ENCODE measurements at regions not wholly inside any gene's neighbourhood (a gene's known extent, or its start where the extent isn't known, plus 50 kb on each side); places are given as distances from the start of the nearest gene placed in this dataset.

GRCh38 chr2:136392897-136393505 lies 275.1 kb upstream of the CXCR4 start:
- H3K4me1 ChIP-seq (ENCODE audit: control insufficient read depth, insufficient read depth, low read depth, low read length), result no peaks in the 10 kb centered on the region
- H3K36me3 ChIP-seq (ENCODE audit: control insufficient read depth in 1 of 2, insufficient read depth in 2 of 2, low read depth in 1 of 2, low read length in 2 of 2), result no peaks in the 10 kb centered on the region
- H2BK15ac ChIP-seq (ENCODE audit: low read depth, poor library complexity, severe bottlenecking), result no peak overlapping the region
- no peak overlapping the region for H2AK5ac ChIP-seq (ENCODE audit: low read length, severe bottlenecking)
- no peak overlapping the region for H4K8ac ChIP-seq (ENCODE audit: low read length)
- no peak overlapping the region for H2BK5ac ChIP-seq (ENCODE audit: low read depth, low read length, poor library complexity, severe bottlenecking)
- peaks cover 12 to 17% of the 10 kb centered on the region in 2 experiments for H3K27me3 ChIP-seq (ENCODE audit: control insufficient read depth in 1 of 2, insufficient read depth in 1 of 2, low read length in 2 of 2)
- no peak overlapping the region for H3K4me2 ChIP-seq (ENCODE audit: low read length, poor library complexity, severe bottlenecking)
- no peak overlapping the region for H3K4ac ChIP-seq (ENCODE audit: low read depth in 1 of 2, low read length in 2 of 2)
- H3K9me3 ChIP-seq (ENCODE audit: control insufficient read depth, low read length), result no peaks in the 10 kb centered on the region
- no peak overlapping the region for H4K91ac ChIP-seq (ENCODE audit: low read length)
- H3K27ac ChIP-seq (ENCODE audit: low read length, poor library complexity, severe bottlenecking), result no peak overlapping the region
- no peak overlapping the region for H3K4me3 ChIP-seq (ENCODE audit: insufficient read depth in 1 of 2, low read depth in 1 of 2, low read length in 2 of 2)
- H3K9ac ChIP-seq (ENCODE audit: low read length), result no peak overlapping the region
- H2BK12ac ChIP-seq (ENCODE audit: low read length in 2 of 2), result no peak overlapping the region
- no peak for DNase-seq
- no peak overlapping the region for H3K14ac ChIP-seq (ENCODE audit: low read length in 2 of 2)
- no peak overlapping the region for H2BK120ac ChIP-seq (ENCODE audit: low read depth, low read length)
- H3K18ac ChIP-seq (ENCODE audit: low read depth in 1 of 2, low read length in 2 of 2), result no peak overlapping the region
- no peak overlapping the region for H2AFZ ChIP-seq (ENCODE audit: low read depth, low read length)
- 83% methylated on average over 2 of the region's 4 CpGs for WGBS
- no peaks in the 10 kb centered on the region for H3K79me1 ChIP-seq (replicated peaks; ENCODE audit: low read length, poor library complexity, severe bottlenecking)
- no peak overlapping the region for H3K23ac ChIP-seq (ENCODE audit: low read length in 2 of 2)

- Histone ChIP-seq H3K79me1 (replicated peaks; ENCODE audit: low read length, poor library complexity, severe bottlenecking) (no peaks in the 10 kb centered on the region), H3K4me3 (ENCODE audit: insufficient read depth in 1 of 2, low read depth in 1 of 2, low read length in 2 of 2) (no peak overlapping the region), H2AFZ (ENCODE audit: low read depth, low read length) (no peak overlapping the region), H3K9ac (ENCODE audit: low read length) (no peak overlapping the region), H4K8ac (ENCODE audit: low read length) (no peak overlapping the region), H3K4me2 (ENCODE audit: low read length, poor library complexity, severe bottlenecking) (no peak overlapping the region), H3K27ac (ENCODE audit: low read length, poor library complexity, severe bottlenecking) (no peak overlapping the region), H3K4ac (ENCODE audit: low read depth in 1 of 2, low read length in 2 of 2) (no peak overlapping the region), H3K23ac (ENCODE audit: low read length in 2 of 2) (no peak overlapping the region), H2BK15ac (ENCODE audit: low read depth, poor library complexity, severe bottlenecking) (no peak overlapping the region), H2BK5ac (ENCODE audit: low read depth, low read length, poor library complexity, severe bottlenecking) (no peak overlapping the region), H3K14ac (ENCODE audit: low read length in 2 of 2) (no peak overlapping the region), H3K27me3 (ENCODE audit: control insufficient read depth in 1 of 2, insufficient read depth in 1 of 2, low read length in 2 of 2) (peaks cover 12 to 23% of the 10 kb centered on the region in 2 experiments), H3K18ac (ENCODE audit: low read depth in 1 of 2, low read length in 2 of 2) (no peak overlapping the region), H2AK5ac (ENCODE audit: low read length, severe bottlenecking) (no peak overlapping the region), H2BK12ac (ENCODE audit: low read length in 2 of 2) (no peak overlapping the region), H2BK120ac (ENCODE audit: low read depth, low read length) (no peak overlapping the region), H3K4me1 (ENCODE audit: control insufficient read depth, insufficient read depth, low read depth, low read length) (no peaks in the 10 kb centered on the region), H4K91ac (ENCODE audit: low read length) (no peak overlapping the region), H3K9me3 (ENCODE audit: control insufficient read depth, low read length) (no peaks in the 10 kb centered on the region), H3K36me3 (ENCODE audit: control insufficient read depth in 1 of 2, insufficient read depth in 2 of 2, low read depth in 1 of 2, low read length in 2 of 2) (no peaks in the 10 kb centered on the region)
- WGBS, result 56% methylated on average over 2 of the region's 3 CpGs
- no peak for DNase-seq
Measured at GRCh38 chr2:136389809-136390208, 271.9 kb upstream of the CXCR4 start.

- H2AK5ac ChIP-seq (ENCODE audit: low read length, severe bottlenecking), result no peak overlapping the region
- no peak overlapping the region for H3K9ac ChIP-seq (ENCODE audit: low read length)
- H3K9me3 ChIP-seq (ENCODE audit: control insufficient read depth, low read length), result no peaks in the 10 kb centered on the region
- H3K79me1 ChIP-seq (replicated peaks; ENCODE audit: low read length, poor library complexity, severe bottlenecking), result no peaks in the 10 kb centered on the region
- DNase-seq, result no peak
- no peaks in the 10 kb centered on the region for H3K4me1 ChIP-seq (ENCODE audit: control insufficient read depth, insufficient read depth, low read depth, low read length)
- H2BK12ac ChIP-seq (ENCODE audit: low read length in 2 of 2), result no peak overlapping the region
- no peak overlapping the region for H3K4ac ChIP-seq (ENCODE audit: low read depth in 1 of 2, low read length in 2 of 2)
- H3K36me3 ChIP-seq (ENCODE audit: control insufficient read depth in 1 of 2, insufficient read depth in 2 of 2, low read depth in 1 of 2, low read length in 2 of 2), result no peaks in the 10 kb centered on the region
- peaks cover 12 to 34% of the 10 kb centered on the region in 2 experiments for H3K27me3 ChIP-seq (ENCODE audit: control insufficient read depth in 1 of 2, insufficient read depth in 1 of 2, low read length in 2 of 2)
- H3K23ac ChIP-seq (ENCODE audit: low read length in 2 of 2), result no peak overlapping the region
- no peak overlapping the region for H2AFZ ChIP-seq (ENCODE audit: low read depth, low read length)
- WGBS, result 66% methylated on average over 3 of the region's 3 CpGs
- H3K14ac ChIP-seq (ENCODE audit: low read length in 2 of 2), result no peak overlapping the region
- no peak overlapping the region for H2BK120ac ChIP-seq (ENCODE audit: low read depth, low read length)
- no peak overlapping the region for H2BK5ac ChIP-seq (ENCODE audit: low read depth, low read length, poor library complexity, severe bottlenecking)
- H3K27ac ChIP-seq (ENCODE audit: low read length, poor library complexity, severe bottlenecking), result no peak overlapping the region
- H3K4me2 ChIP-seq (ENCODE audit: low read length, poor library complexity, severe bottlenecking), result no peak overlapping the region
- H2BK15ac ChIP-seq (ENCODE audit: low read depth, poor library complexity, severe bottlenecking), result no peak overlapping the region
- no peak overlapping the region for H3K18ac ChIP-seq (ENCODE audit: low read depth in 1 of 2, low read length in 2 of 2)
- no peak overlapping the region for H3K4me3 ChIP-seq (ENCODE audit: insufficient read depth in 1 of 2, low read depth in 1 of 2, low read length in 2 of 2)
- no peak overlapping the region for H4K91ac ChIP-seq (ENCODE audit: low read length)
- no peak overlapping the region for H4K8ac ChIP-seq (ENCODE audit: low read length)
Measured at GRCh38 chr2:136386046-136386445, 268.1 kb upstream of the CXCR4 start.

- Histone ChIP-seq H3K14ac (ENCODE audit: low read length in 2 of 2) (no peak overlapping the region), H3K27ac (ENCODE audit: low read length, poor library complexity, severe bottlenecking) (no peak overlapping the region), H3K4me1 (ENCODE audit: control insufficient read depth, insufficient read depth, low read depth, low read length) (no peaks in the 10 kb centered on the region), H4K91ac (ENCODE audit: low read length) (no peak overlapping the region), H2BK12ac (ENCODE audit: low read length in 2 of 2) (no peak overlapping the region), H3K23ac (ENCODE audit: low read length in 2 of 2) (no peak overlapping the region), H3K4ac (ENCODE audit: low read depth in 1 of 2, low read length in 2 of 2) (no peak overlapping the region), H2BK5ac (ENCODE audit: low read depth, low read length, poor library complexity, severe bottlenecking) (no peak overlapping the region), H3K36me3 (ENCODE audit: control insufficient read depth in 1 of 2, insufficient read depth in 2 of 2, low read depth in 1 of 2, low read length in 2 of 2) (no peaks in the 10 kb centered on the region), H2AK5ac (ENCODE audit: low read length, severe bottlenecking) (no peak overlapping the region), H3K9ac (ENCODE audit: low read length) (no peak overlapping the region), H3K18ac (ENCODE audit: low read depth in 1 of 2, low read length in 2 of 2) (no peak overlapping the region), H3K9me3 (ENCODE audit: control insufficient read depth, low read length) (no peaks in the 10 kb centered on the region), H3K4me3 (ENCODE audit: insufficient read depth in 1 of 2, low read depth in 1 of 2, low read length in 2 of 2) (no peak overlapping the region), H2BK15ac (ENCODE audit: low read depth, poor library complexity, severe bottlenecking) (no peak overlapping the region), H3K79me1 (replicated peaks; ENCODE audit: low read length, poor library complexity, severe bottlenecking) (no peaks in the 10 kb centered on the region), H3K27me3 (ENCODE audit: control insufficient read depth in 1 of 2, insufficient read depth in 1 of 2, low read length in 2 of 2) (peaks cover 5 to 32% of the 10 kb centered on the region in 2 experiments), H4K8ac (ENCODE audit: low read length) (no peak overlapping the region), H3K4me2 (ENCODE audit: low read length, poor library complexity, severe bottlenecking) (no peak overlapping the region), H2BK120ac (ENCODE audit: low read depth, low read length) (no peak overlapping the region), H2AFZ (ENCODE audit: low read depth, low read length) (no peak overlapping the region)
- 30% methylated on average over 3 of the region's 3 CpGs for WGBS
- peak; percentile 37 for DNase-seq
Measured at GRCh38 chr2:136384531-136385303, 266.8 kb upstream of the CXCR4 start.
